BJ (cell line): ENCODE measurements at regions not wholly inside any gene's neighbourhood (a gene's known extent, or its start where the extent isn't known, plus 50 kb on each side); places are given as distances from the start of the nearest gene placed in this dataset.

Source experiments
- CTCF ChIA-PET: fragments of 350-600 bp; formaldehyde crosslinking; extraction: SDS; loops from one replicate; lab custom pipeline; 2021; ENCODE audit warnings: antibody characterized with exemption, inconsistent platforms; lab: Yijun Ruan, JAX
- POLR2A ChIA-PET: fragments of 300-600 bp; sonication (Branson Sonifier 250); formaldehyde crosslinking; extraction: SDS; loops from one replicate; lab custom pipeline; 2021; ENCODE audit warnings: antibody characterized with exemption; lab: Charles Lee
- DNase-seq: peaks from one replicate; pipeline ENCODE4 v3.0.0-alpha.2; 2011; ENCODE audit warnings: low read depth
- H3K27me3 ChIP-seq: 2 replicates; pipeline ENCODE4 v1.6.0; 2011; ENCODE audit warnings: low read length; ENCODE audit not compliant: control insufficient read depth, insufficient read depth
- H3K36me3 ChIP-seq: 2 replicates; pipeline ENCODE4 v1.5.1; 2011; ENCODE audit warnings: low read length; ENCODE audit not compliant: control insufficient read depth, insufficient read depth
- H3K4me3 ChIP-seq: 2 replicates; pipeline ENCODE4 v1.5.1; 2011; ENCODE audit warnings: low read depth, mild to moderate bottlenecking, control low read depth, low read length
- CTCF ChIP-seq: IDR thresholded peaks from 2 replicates; pipeline ENCODE4 v1.5.1; 2011; ENCODE audit warnings: low read depth, mild to moderate bottlenecking, control low read depth, inconsistent platforms, low read length, moderate library complexity; ENCODE audit not compliant: insufficient read depth

- Histone ChIP-seq H3K4me3 (no peak overlapping the region), H3K27me3 (no peaks in the 10 kb centered on the region), H3K36me3 (no peaks in the 10 kb centered on the region)
- ChIA-PET CTCF (no interaction called here), POLR2A (no interaction called here)
- no peak for DNase-seq
- TF ChIP-seq CTCF = no peak
Observed at GRCh38 chr17:70787721-70788300, 618.5 kb downstream of the KCNJ2 start.

- H3K4me3 ChIP-seq = no peak overlapping the region
- POLR2A ChIA-PET = no interaction called here
- CTCF ChIA-PET = no interaction called here
- H3K36me3 ChIP-seq = no peaks in the 10 kb centered on the region
- TF ChIP-seq CTCF = no peak
- no peak for DNase-seq
- H3K27me3 ChIP-seq = no peaks in the 10 kb centered on the region
Observed at GRCh38 chr17:70791748-70792443, 622.6 kb downstream of the KCNJ2 start.

GRCh38 chr17:70794738-70795137 lies 625.4 kb downstream of the KCNJ2 start:
- no peaks in the 10 kb centered on the region for H3K36me3 ChIP-seq
- no peak for DNase-seq
- CTCF ChIA-PET = no interaction called here
- no peak for TF ChIP-seq CTCF
- no peaks in the 10 kb centered on the region for H3K27me3 ChIP-seq
- H3K4me3 ChIP-seq = no peak overlapping the region
- POLR2A ChIA-PET = no interaction called here

GRCh38 chr17:70795620-70796019 lies 626.3 kb downstream of the KCNJ2 start:
- ChIA-PET POLR2A (no interaction called here), CTCF (no interaction called here)
- Histone ChIP-seq H3K4me3 (no peak overlapping the region), H3K36me3 (no peaks in the 10 kb centered on the region), H3K27me3 (no peaks in the 10 kb centered on the region)
- no peak for TF ChIP-seq CTCF
- no peak for DNase-seq

- H3K27me3 ChIP-seq = no peaks in the 10 kb centered on the region
- TF ChIP-seq CTCF = no peak
- no peak overlapping the region for H3K4me3 ChIP-seq
- DNase-seq = no peak
- no peaks in the 10 kb centered on the region for H3K36me3 ChIP-seq
- POLR2A ChIA-PET = no interaction called here
- CTCF ChIA-PET = no interaction called here
Observed at GRCh38 chr17:70796757-70797156, 627.4 kb downstream of the KCNJ2 start.
